ENCODE measurements at regions not wholly inside any gene's neighbourhood (a gene's known extent, or its start where the extent isn't known, plus 50 kb on each side); places are given as distances from the start of the nearest gene placed in this dataset.

- Histone ChIP-seq H3K9ac (ENCODE audit: low read length) (no peak overlapping the region), H3K9me3 (ENCODE audit: insufficient read depth, low read depth, low read length) (no peaks in the 10 kb centered on the region), H3K27ac (ENCODE audit: low read depth, low read length) (no peak overlapping the region), H3K4me1 (ENCODE audit: insufficient read depth, low read length) (no peaks in the 10 kb centered on the region), H2AFZ (ENCODE audit: low read depth, low read length) (no peak overlapping the region), H3K36me3 (ENCODE audit: insufficient read depth, low read length) (no peaks in the 10 kb centered on the region), H3K79me2 (ENCODE audit: insufficient read depth, low read length) (no peaks in the 10 kb centered on the region), H3K27me3 (ENCODE audit: insufficient read depth, low read length) (no peaks in the 10 kb centered on the region), H4K20me1 (ENCODE audit: insufficient read depth, low read length) (no peaks in the 10 kb centered on the region), H3K4me3 (ENCODE audit: insufficient read depth, low read depth, low read length) (no peak overlapping the region), H3K4me2 (ENCODE audit: low read length) (no peak overlapping the region)
- no peak for DNase-seq (ENCODE audit: low read depth)
- peaks cover 7% of the 10 kb centered on the region for H3K9me3 Mint-ChIP-seq (ENCODE audit: unreplicated experiment)
- peaks cover 11% of the 10 kb centered on the region for H3K27me3 Mint-ChIP-seq (ENCODE audit: low read depth, unreplicated experiment)
- H3K4me3 Mint-ChIP-seq (ENCODE audit: unreplicated experiment) = no peak overlapping the region
- H3K27ac Mint-ChIP-seq (ENCODE audit: unreplicated experiment) = no peak overlapping the region
- TF ChIP-seq EZH2 (IDR thresholded peaks at IDR 0.05; ENCODE audit: insufficient read depth, low read length) = no peak
- TF ChIP-seq CTCF (IDR thresholded peaks at IDR 0.05; ENCODE audit: insufficient read depth, low read depth, low read length) = no peak
- no peaks in the 10 kb centered on the region for H3K36me3 Mint-ChIP-seq (ENCODE audit: low read depth, unreplicated experiment)
- no peaks in the 10 kb centered on the region for H3K4me1 Mint-ChIP-seq (ENCODE audit: low read depth, unreplicated experiment)
- no peak for FAIRE-seq
Observed at GRCh38 chr6:169953686-169954085, 202.3 kb downstream of the ERMARD start.

DNA sequence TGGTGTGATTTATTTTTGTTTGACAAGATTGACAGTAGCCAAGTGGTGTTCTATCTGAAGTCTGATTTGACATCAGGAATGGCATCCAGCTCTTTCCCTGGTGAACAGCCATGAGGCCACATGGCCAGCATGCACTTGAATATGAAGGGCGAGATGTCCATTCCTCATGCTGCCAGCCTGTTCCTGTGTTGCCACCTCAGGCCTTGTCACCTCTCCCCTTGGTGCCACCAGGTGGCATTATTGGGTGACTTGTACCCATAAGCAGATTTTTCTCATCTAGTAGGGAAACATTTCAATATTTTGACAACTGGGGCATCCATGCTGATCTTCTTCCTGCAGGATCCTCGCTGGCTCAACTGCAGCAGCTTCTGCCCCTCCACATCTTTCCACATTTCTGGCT, 199.1 kb downstream of the ERMARD start:
- FAIRE-seq (no peak), DNase-seq (ENCODE audit: low read depth) (no peak)
- Mint-ChIP-seq H3K9me3 (ENCODE audit: unreplicated experiment) (peaks cover 6% of the 10 kb centered on the region), H3K4me1 (ENCODE audit: low read depth, unreplicated experiment) (no peaks in the 10 kb centered on the region), H3K4me3 (ENCODE audit: unreplicated experiment) (no peak overlapping the region), H3K27me3 (ENCODE audit: low read depth, unreplicated experiment) (peaks cover under 1% of the 10 kb centered on the region), H3K36me3 (ENCODE audit: low read depth, unreplicated experiment) (no peaks in the 10 kb centered on the region), H3K27ac (ENCODE audit: unreplicated experiment) (no peak overlapping the region)
- no peaks in the 10 kb centered on the region for H3K4me1 ChIP-seq (ENCODE audit: insufficient read depth, low read length)
- TF ChIP-seq EZH2 (IDR thresholded peaks at IDR 0.05; ENCODE audit: insufficient read depth, low read length) (no peak), CTCF (IDR thresholded peaks at IDR 0.05; ENCODE audit: insufficient read depth, low read depth, low read length) (no peak)
- no peak overlapping the region for H3K27ac ChIP-seq (ENCODE audit: low read depth, low read length)
- H3K4me2 ChIP-seq (ENCODE audit: low read length) = no peak overlapping the region
- H3K9ac ChIP-seq (ENCODE audit: low read length) = no peak overlapping the region
- H3K36me3 ChIP-seq (ENCODE audit: insufficient read depth, low read length) = no peaks in the 10 kb centered on the region
- H3K27me3 ChIP-seq (ENCODE audit: insufficient read depth, low read length) = no peaks in the 10 kb centered on the region
- H3K4me3 ChIP-seq (ENCODE audit: insufficient read depth, low read depth, low read length) = no peak overlapping the region
- no peaks in the 10 kb centered on the region for H3K9me3 ChIP-seq (ENCODE audit: insufficient read depth, low read depth, low read length)
- H3K79me2 ChIP-seq (ENCODE audit: insufficient read depth, low read length) = no peaks in the 10 kb centered on the region
- no peak overlapping the region for H2AFZ ChIP-seq (ENCODE audit: low read depth, low read length)
- no peaks in the 10 kb centered on the region for H4K20me1 ChIP-seq (ENCODE audit: insufficient read depth, low read length)

- Histone ChIP-seq H3K4me1 (ENCODE audit: insufficient read depth, low read length) (no peaks in the 10 kb centered on the region), H4K20me1 (ENCODE audit: insufficient read depth, low read length) (no peaks in the 10 kb centered on the region), H3K9ac (ENCODE audit: low read length) (no peak overlapping the region), H3K4me2 (ENCODE audit: low read length) (no peak overlapping the region), H3K27ac (ENCODE audit: low read depth, low read length) (no peak overlapping the region), H3K9me3 (ENCODE audit: insufficient read depth, low read depth, low read length) (no peaks in the 10 kb centered on the region), H3K36me3 (ENCODE audit: insufficient read depth, low read length) (no peaks in the 10 kb centered on the region), H3K4me3 (ENCODE audit: insufficient read depth, low read depth, low read length) (no peak overlapping the region), H3K27me3 (ENCODE audit: insufficient read depth, low read length) (no peaks in the 10 kb centered on the region), H3K79me2 (ENCODE audit: insufficient read depth, low read length) (no peaks in the 10 kb centered on the region), H2AFZ (ENCODE audit: low read depth, low read length) (no peak overlapping the region)
- no peak for DNase-seq (ENCODE audit: low read depth)
- Mint-ChIP-seq H3K4me3 (ENCODE audit: unreplicated experiment) (no peak overlapping the region), H3K36me3 (ENCODE audit: low read depth, unreplicated experiment) (no peaks in the 10 kb centered on the region), H3K27me3 (ENCODE audit: low read depth, unreplicated experiment) (peaks cover 4% of the 10 kb centered on the region), H3K9me3 (ENCODE audit: unreplicated experiment) (peaks cover 8% of the 10 kb centered on the region), H3K27ac (ENCODE audit: unreplicated experiment) (no peak overlapping the region), H3K4me1 (ENCODE audit: low read depth, unreplicated experiment) (no peaks in the 10 kb centered on the region)
- FAIRE-seq = no peak
- no peak for TF ChIP-seq CTCF (IDR thresholded peaks at IDR 0.05; ENCODE audit: insufficient read depth, low read depth, low read length)
- no peak for TF ChIP-seq EZH2 (IDR thresholded peaks at IDR 0.05; ENCODE audit: insufficient read depth, low read length)
Observed at GRCh38 chr6:169949511-169950097, 198.2 kb downstream of the ERMARD start.

Data from astrocyte (in vitro differentiated cells and primary cell).